ENCODE measurements at regions not wholly inside any gene's neighbourhood (a gene's known extent, or its start where the extent isn't known, plus 50 kb on each side); places are given as distances from the start of the nearest gene placed in this dataset.

GRCh38 chr12:93015871-93016751 is 87.0 kb upstream of the EEA1 start:
- no peak for DNase-seq

- DNase-seq = no peak
These were observed 87.8 kb upstream of the EEA1 start for GRCh38 chr12:93016752-93017350.

- no peak for DNase-seq
These were observed 89.5 kb upstream of the EEA1 start for GRCh38 chr12:93018610-93019009.

GRCh38 chr12:93019212-93019927 is 90.3 kb upstream of the EEA1 start:
- no peak for DNase-seq

- no peak for DNase-seq
These were observed 91.0 kb upstream of the EEA1 start for GRCh38 chr12:93019975-93020630.

GRCh38 chr12:93020631-93021597 is 91.8 kb upstream of the EEA1 start:
- no peak for DNase-seq

GRCh38 chr12:93022603-93023340 is 93.7 kb upstream of the EEA1 start:
- DNase-seq = no peak

- DNase-seq = peak; percentile 7
These were observed 96.3 kb upstream of the EEA1 start for GRCh38 chr12:93025145-93026103.

- DNase-seq = no peak
These were observed 97.9 kb upstream of the EEA1 start for GRCh38 chr12:93027041-93027440.

GRCh38 chr12:93029091-93029490 is 100.0 kb upstream of the EEA1 start:
- no peak for DNase-seq

- no peak for DNase-seq
These were observed 101.9 kb upstream of the EEA1 start for GRCh38 chr12:93031028-93031427.

GRCh38 chr12:93032758-93033157 is 103.7 kb upstream of the EEA1 start:
- DNase-seq = no peak

GRCh38 chr12:93033948-93034347 is 104.9 kb upstream of the EEA1 start:
- DNase-seq = no peak

- no peak for DNase-seq
These were observed 110.0 kb upstream of the EEA1 start for GRCh38 chr12:93039062-93039461.

GRCh38 chr12:93039930-93040329 is 110.8 kb upstream of the EEA1 start:
- DNase-seq = no peak

- no peak for DNase-seq
These were observed 111.3 kb upstream of the EEA1 start for GRCh38 chr12:93040367-93040766.

- no peak for DNase-seq
These were observed 112.3 kb upstream of the EEA1 start for GRCh38 chr12:93041416-93041815.

- DNase-seq = no peak
These were observed 113.2 kb upstream of the EEA1 start for GRCh38 chr12:93042283-93042682.

GRCh38 chr12:93042684-93043083 is 113.6 kb upstream of the EEA1 start:
- no peak for DNase-seq
